IPS-20b (cell line): ENCODE measurements at regions not wholly inside any gene's neighbourhood (a gene's known extent, or its start where the extent isn't known, plus 50 kb on each side); places are given as distances from the start of the nearest gene placed in this dataset.

ENCODE experiments used
- H3K27ac ChIP-seq: one replicate; pipeline ENCODE4 v1.5.1; 2013; ENCODE audit warnings: low read length
- H3K27me3 ChIP-seq: 2 replicates; pipeline ENCODE4 v1.6.1; 2013; ENCODE audit warnings: mild to moderate bottlenecking, low read length, inconsistent platforms; ENCODE audit not compliant: insufficient read depth
- H3K36me3 ChIP-seq: 2 replicates; pipeline ENCODE4 v1.6.1; 2013; ENCODE audit warnings: low read depth, mild to moderate bottlenecking, inconsistent platforms, low read length, moderate library complexity; ENCODE audit not compliant: insufficient read depth
- H3K4me1 ChIP-seq: 2 replicates; pipeline ENCODE4 v1.6.1; 2013; ENCODE audit warnings: mild to moderate bottlenecking, control low read depth, inconsistent platforms, low read length, moderate library complexity; ENCODE audit not compliant: insufficient read depth
- H3K4me3 ChIP-seq: 2 replicates; pipeline ENCODE4 v1.5.1; 2013; ENCODE audit warnings: mild to moderate bottlenecking, low read length, inconsistent platforms
- H3K9ac ChIP-seq: 2 replicates; pipeline ENCODE4 v1.6.1; 2013; ENCODE audit warnings: low read depth, mild to moderate bottlenecking, inconsistent platforms, low read length, moderate library complexity
- H3K9me3 ChIP-seq: 2 replicates; pipeline ENCODE4 v1.6.1; 2013; ENCODE audit warnings: mild to moderate bottlenecking, low read depth, low read length, inconsistent platforms; ENCODE audit not compliant: insufficient read depth

DNA sequence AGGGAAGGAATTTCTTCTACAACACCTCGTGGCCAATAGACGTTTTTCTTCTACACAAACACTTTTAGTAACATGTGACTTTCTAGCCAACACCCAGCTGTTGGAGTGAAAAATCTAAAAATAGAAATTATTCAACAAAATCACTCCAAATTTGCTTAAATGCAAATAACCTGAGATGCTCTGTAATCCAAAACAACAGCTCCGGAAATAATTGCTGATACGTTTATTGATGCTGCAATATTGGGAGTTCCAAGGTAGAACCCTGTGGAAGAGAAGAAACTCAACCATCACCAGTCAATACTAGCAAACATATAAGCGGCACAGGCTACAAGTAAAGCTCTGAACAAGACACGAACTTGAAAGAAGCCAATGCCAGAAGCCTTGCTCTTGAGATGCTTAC, 230.6 kb downstream of the ALDH8A1 start:
- H3K27me3 ChIP-seq, result no peaks in the 10 kb centered on the region
- no peaks in the 10 kb centered on the region for H3K36me3 ChIP-seq
- no peaks in the 10 kb centered on the region for H3K4me1 ChIP-seq
- no peak overlapping the region for H3K27ac ChIP-seq
- H3K4me3 ChIP-seq, result no peak overlapping the region
- no peaks in the 10 kb centered on the region for H3K9me3 ChIP-seq
- H3K9ac ChIP-seq, result no peak overlapping the region

DNA sequence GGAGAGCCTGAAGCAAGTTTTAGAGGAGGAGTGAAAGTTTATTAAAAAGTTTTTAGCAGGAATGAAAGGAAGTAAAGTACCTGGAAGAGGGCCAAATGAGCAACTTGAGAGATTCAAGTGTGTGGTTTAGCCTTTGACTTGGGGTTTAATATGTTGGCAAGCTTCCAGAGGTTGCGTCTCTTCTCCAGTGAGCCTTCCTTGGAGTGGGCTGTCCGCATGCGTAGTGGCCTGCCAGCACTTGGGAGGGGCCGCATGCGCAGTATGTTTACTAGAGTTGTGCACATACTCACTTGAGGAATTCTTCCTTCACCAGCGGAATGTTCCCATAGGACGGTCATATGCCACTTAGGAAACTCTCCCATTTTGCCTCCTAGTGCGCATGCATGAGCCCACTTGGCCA, 235.2 kb downstream of the ALDH8A1 start:
- H3K9me3 ChIP-seq, result no peaks in the 10 kb centered on the region

DNA sequence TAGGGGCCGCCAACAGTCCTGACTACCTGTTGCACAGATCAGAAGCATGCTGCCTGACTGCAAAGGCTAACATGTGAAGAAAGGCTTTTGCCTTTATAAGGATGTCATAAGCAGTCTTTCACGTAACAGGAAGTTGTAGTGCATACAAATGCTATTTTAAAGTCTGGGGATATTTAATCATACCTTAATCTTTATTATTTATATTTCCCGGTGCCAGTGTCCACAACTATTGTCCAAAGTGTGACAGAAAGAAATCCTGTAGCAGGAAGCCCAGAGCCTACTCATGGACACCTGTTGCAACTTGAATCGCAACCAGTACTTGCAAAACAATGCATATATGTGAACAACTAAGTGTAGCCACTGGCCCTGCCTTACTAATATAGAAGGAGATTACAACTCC, 235.8 kb downstream of the ALDH8A1 start:
- Histone ChIP-seq H3K27me3 (no peaks in the 10 kb centered on the region), H3K9ac (no peak overlapping the region), H3K9me3 (no peaks in the 10 kb centered on the region), H3K27ac (no peak overlapping the region), H3K36me3 (no peaks in the 10 kb centered on the region), H3K4me1 (no peaks in the 10 kb centered on the region), H3K4me3 (no peak overlapping the region)

More for the DNA sequence above, 235.2 kb downstream of the ALDH8A1 start:
- no peak overlapping the region for H3K27ac ChIP-seq
- no peak overlapping the region for H3K4me3 ChIP-seq
- H3K27me3 ChIP-seq, result no peaks in the 10 kb centered on the region
- H3K36me3 ChIP-seq, result no peaks in the 10 kb centered on the region
- H3K4me1 ChIP-seq, result no peaks in the 10 kb centered on the region
- H3K9ac ChIP-seq, result no peak overlapping the region

DNA sequence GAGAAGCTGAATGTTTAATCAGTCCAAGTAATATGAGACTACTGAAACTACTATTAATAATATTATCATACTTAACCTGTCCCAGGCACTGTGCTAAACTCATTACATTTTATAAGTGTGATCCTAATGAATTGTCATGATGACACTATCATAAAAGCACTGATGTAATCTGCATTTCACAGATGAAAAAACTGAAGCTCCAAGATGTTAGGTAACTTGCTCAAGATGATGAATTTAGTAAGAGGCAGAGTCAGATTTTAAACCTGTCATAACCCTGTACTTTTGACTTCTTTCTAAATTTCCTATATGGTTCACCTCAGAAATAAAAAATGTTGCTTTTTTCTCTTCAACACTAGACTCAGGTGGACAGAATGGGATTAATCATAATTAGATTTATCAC, 237.6 kb downstream of the ALDH8A1 start:
- Histone ChIP-seq H3K36me3 (no peaks in the 10 kb centered on the region), H3K9ac (no peak overlapping the region), H3K27ac (no peak overlapping the region), H3K4me3 (no peak overlapping the region), H3K27me3 (no peaks in the 10 kb centered on the region), H3K9me3 (no peaks in the 10 kb centered on the region), H3K4me1 (no peaks in the 10 kb centered on the region)

DNA sequence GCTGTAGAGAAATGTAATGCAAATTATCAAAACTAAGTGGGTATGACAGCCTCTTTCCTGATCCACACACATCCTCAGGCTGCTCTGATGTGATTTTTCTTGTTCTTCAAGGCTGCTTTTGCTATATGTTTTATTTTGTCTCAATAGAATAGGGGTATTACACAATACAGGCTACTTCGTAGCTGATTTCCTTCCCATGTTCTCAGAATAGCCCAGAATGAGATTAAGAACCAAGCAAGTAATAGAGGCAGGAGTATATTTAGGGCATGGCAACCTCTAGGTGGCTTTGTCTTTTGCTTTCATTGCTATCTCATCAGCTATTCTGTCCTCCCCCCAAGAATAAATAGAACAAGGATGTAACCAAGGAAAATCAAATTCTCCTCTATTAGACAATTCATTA, 241.8 kb downstream of the ALDH8A1 start:
- no peaks in the 10 kb centered on the region for H3K27me3 ChIP-seq

DNA sequence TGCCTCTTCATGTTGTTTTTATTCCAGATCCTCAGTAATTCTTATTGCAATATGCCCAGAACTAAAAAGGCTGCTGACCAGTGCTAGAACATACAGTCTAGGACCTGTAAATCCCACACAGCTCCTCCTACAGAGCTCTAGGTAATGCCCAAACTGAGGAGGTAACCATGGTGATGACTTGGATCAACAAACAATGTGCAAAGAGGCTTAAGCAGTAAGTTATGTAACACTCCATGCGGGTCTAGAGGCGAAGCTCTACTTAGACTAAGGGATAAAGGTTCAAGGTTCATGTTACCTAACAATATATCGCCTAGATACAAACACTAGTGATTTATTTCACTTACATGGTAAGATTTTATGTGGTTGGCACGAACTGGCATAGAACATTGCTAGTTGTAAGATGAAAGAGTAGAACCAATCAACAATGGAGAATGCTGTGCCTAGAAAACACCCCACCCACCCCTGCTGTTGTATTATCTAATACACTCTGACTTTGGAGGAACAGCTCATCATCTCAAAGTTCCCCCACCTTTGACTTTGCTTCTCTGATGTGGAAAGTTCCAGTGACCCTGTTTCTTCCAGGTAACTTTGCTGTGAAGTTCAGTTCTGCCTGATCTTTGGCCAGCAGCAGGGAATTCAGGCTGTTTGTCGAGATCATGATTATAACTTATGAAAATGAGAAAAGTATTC, 242.4 kb downstream of the ALDH8A1 start:
- Histone ChIP-seq H3K36me3 (no peaks in the 10 kb centered on the region), H3K9me3 (no peaks in the 10 kb centered on the region), H3K27ac (no peak overlapping the region), H3K9ac (no peak overlapping the region), H3K4me1 (0 out of 2 replicates have a peak, but pooled peaks cover 6% of the 10 kb centered on the region), H3K4me3 (no peak overlapping the region), H3K27me3 (no peaks in the 10 kb centered on the region)

More for the DNA sequence above, 241.8 kb downstream of the ALDH8A1 start:
- H3K4me1 ChIP-seq, result 0 out of 2 replicates have a peak, but pooled peaks cover 6% of the 10 kb centered on the region
- no peaks in the 10 kb centered on the region for H3K9me3 ChIP-seq
- H3K36me3 ChIP-seq, result no peaks in the 10 kb centered on the region
- no peak overlapping the region for H3K4me3 ChIP-seq
- H3K9ac ChIP-seq, result no peak overlapping the region
- no peak overlapping the region for H3K27ac ChIP-seq

DNA sequence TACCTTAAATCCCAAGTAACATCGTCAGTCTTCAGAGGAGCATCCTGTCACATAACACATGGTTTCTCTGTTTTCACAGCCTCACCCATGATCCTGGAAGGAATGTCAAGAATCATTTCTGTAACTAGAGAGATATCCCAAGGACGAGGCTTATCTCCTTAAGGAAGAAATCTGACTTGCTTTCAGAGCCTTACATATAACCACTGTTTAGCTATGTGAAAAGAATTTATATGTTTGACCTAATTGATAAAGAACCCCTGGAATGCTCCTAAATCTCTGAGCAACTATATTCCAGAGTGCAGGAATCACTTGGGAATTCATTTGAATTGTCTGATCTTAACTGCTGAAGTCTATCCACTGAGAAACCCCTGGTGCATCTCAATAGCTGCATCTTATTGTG, 243.1 kb downstream of the ALDH8A1 start:
- Histone ChIP-seq H3K4me1 (0 out of 2 replicates have a peak, but pooled peaks cover 6% of the 10 kb centered on the region), H3K27ac (no peak overlapping the region), H3K27me3 (no peaks in the 10 kb centered on the region), H3K36me3 (no peaks in the 10 kb centered on the region), H3K9me3 (no peaks in the 10 kb centered on the region), H3K9ac (no peak overlapping the region), H3K4me3 (no peak overlapping the region)

DNA sequence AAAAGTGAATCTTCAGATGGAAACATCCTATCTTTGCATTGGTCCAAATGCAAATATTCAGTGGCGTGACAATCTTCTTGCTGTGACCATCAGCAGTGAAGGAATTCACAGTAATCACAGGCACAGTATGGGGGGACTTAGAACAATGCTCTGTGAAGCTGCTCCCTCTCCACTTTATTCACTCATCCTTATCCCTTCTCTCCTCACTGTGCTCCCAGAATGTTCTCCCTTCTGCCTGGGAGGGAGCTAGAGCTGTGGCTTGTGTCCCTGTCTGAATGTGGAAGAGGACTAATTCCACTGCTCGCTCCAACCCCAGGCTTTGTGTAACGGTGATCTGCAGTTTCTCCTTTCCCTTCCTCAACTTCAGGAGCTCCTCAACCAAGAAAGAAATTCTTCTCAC, 243.7 kb downstream of the ALDH8A1 start:
- H3K27me3 ChIP-seq, result no peaks in the 10 kb centered on the region
- H3K27ac ChIP-seq, result no peak overlapping the region
- 0 out of 2 replicates have a peak, but pooled peaks cover 6% of the 10 kb centered on the region for H3K4me1 ChIP-seq
- no peaks in the 10 kb centered on the region for H3K9me3 ChIP-seq
- no peak overlapping the region for H3K9ac ChIP-seq
- H3K4me3 ChIP-seq, result no peak overlapping the region
- H3K36me3 ChIP-seq, result no peaks in the 10 kb centered on the region

DNA sequence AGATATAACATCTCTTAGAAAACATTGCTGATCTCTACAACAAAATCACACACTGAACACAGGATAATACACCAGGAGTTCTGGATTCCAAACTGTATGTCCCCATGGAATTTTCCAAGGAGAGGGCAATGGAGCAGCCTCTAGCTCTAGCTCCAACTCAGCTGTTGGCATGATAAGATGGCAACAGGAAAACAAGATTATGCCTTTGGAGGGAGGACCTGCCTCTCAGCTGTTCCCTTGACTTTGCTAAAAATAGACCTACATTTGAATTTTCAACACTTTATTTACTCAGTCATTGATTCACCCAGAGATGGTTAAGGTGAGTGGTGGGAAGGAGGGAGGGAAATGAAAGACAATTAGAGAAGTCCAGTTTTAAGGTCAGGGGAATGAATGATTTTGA, 246.7 kb downstream of the ALDH8A1 start:
- Histone ChIP-seq H3K4me1 (0 out of 2 replicates have a peak, but pooled peaks cover 6% of the 10 kb centered on the region), H3K4me3 (no peak overlapping the region), H3K9me3 (no peaks in the 10 kb centered on the region), H3K36me3 (no peaks in the 10 kb centered on the region), H3K27ac (no peak overlapping the region), H3K27me3 (no peaks in the 10 kb centered on the region), H3K9ac (no peak overlapping the region)

DNA sequence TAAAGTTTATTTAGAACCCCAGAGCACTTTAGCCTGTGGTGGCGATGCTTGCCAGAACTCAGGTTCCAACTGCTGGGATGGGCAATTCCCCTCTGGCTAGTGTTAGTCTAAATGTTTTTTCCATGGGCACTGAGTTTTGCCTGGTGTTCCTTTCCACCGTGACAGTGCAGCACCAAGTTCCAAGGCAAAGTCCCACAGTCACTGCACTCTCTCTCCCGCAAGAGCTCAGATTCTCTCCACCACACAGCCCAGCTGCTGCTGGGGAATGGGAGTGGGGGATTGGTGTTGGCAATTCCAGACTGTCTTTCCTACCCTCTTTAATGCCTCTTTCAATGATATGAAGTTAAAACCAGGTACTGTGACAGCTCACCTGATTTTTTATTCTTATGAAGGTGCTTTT, 247.6 kb downstream of the ALDH8A1 start:
- no peaks in the 10 kb centered on the region for H3K27me3 ChIP-seq
- H3K4me1 ChIP-seq, result 0 out of 2 replicates have a peak, but pooled peaks cover 6% of the 10 kb centered on the region
- no peak overlapping the region for H3K9ac ChIP-seq
- H3K27ac ChIP-seq, result no peak overlapping the region
- no peak overlapping the region for H3K4me3 ChIP-seq
- H3K9me3 ChIP-seq, result no peaks in the 10 kb centered on the region
- H3K36me3 ChIP-seq, result no peaks in the 10 kb centered on the region

DNA sequence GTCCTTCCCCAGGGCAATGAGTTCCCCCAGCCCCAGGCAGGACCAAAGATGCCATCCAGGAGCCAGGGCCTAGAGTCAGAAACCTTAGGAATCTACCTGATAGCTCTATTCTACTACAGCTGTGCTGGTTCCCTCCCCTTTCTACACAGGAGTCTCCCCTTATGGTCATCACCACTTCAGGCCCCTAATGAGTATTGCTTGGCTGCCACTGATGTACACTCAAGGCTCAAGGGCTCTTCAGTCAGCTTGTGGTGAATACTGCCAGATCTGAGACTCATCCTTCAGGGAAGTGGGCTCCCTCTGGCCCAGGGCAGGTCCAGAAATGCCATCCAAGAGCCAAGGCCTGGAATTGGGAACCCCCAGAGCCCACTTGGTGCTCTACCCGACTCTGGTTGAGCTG, 248.6 kb downstream of the ALDH8A1 start:
- Histone ChIP-seq H3K27ac (no peak overlapping the region), H3K27me3 (no peaks in the 10 kb centered on the region), H3K4me3 (no peak overlapping the region), H3K4me1 (no peaks in the 10 kb centered on the region), H3K9ac (no peak overlapping the region), H3K36me3 (no peaks in the 10 kb centered on the region), H3K9me3 (no peaks in the 10 kb centered on the region)

DNA sequence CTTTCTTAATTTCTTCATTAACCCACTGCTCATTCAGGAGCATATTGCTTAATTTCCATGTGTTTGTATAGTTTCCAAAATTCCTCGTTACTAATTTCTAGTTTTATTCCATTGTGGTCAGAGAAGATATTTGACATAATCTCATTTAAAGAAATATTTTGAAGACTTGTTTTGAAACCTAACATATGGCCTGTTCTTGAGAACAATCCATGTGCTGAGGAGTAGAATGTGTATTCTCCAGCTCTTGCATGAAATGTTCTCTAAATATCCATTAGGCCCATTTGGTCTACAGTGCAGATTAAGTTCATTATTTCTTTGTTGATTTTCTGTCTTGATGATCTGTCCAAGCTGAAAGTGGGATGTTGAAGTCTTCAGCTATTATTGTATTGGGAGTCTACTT, 251.7 kb downstream of the ALDH8A1 start:
- Histone ChIP-seq H3K36me3 (no peaks in the 10 kb centered on the region), H3K9ac (no peak overlapping the region), H3K4me1 (no peaks in the 10 kb centered on the region), H3K27me3 (no peaks in the 10 kb centered on the region), H3K9me3 (no peaks in the 10 kb centered on the region), H3K27ac (no peak overlapping the region), H3K4me3 (no peak overlapping the region)
